IPS-18c (cell line): ENCODE measurements at regions not wholly inside any gene's neighbourhood (a gene's known extent, or its start where the extent isn't known, plus 50 kb on each side); places are given as distances from the start of the nearest gene placed in this dataset.

Source experiments
- H3K4me3 ChIP-seq: 2 replicates; pipeline ENCODE4 v1.7.0; 2013; ENCODE audit warnings: low read depth, mild to moderate bottlenecking, low read length, moderate library complexity; ENCODE audit not compliant: insufficient read depth
- H3K9me3 ChIP-seq: one replicate; pipeline ENCODE4 v1.6.1; 2013; ENCODE audit warnings: mild to moderate bottlenecking, low read length, moderate library complexity; ENCODE audit not compliant: control insufficient read depth, insufficient read depth

DNA sequence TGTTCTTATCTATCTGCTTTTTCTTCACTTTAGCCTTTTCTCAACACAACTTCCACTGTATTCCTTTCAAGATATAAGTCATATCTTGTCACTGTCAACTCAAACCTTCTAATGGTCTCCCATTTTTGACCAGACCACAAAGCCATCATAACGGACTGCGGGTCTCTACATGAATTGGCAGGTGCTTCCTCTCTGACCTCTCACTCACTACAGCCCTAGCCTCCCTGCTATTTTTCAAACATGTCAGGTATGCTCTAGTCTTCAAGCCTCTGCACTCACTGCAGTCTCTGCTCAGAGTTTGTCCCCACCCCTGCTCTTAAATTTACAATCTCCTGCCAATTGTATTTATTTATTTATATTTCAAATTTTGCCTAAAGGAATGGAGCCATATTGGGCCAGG lies 858.1 kb downstream of the TRIB2 start:
- Histone ChIP-seq H3K9me3 (no peaks in the 10 kb centered on the region), H3K4me3 (no peak overlapping the region)

GRCh38 chr2:13576406-13577036 lies 859.8 kb downstream of the TRIB2 start:
- no peaks in the 10 kb centered on the region for H3K9me3 ChIP-seq
- H3K4me3 ChIP-seq, result no peak overlapping the region

GRCh38 chr2:13578547-13578946 lies 861.8 kb downstream of the TRIB2 start:
- Histone ChIP-seq H3K9me3 (no peaks in the 10 kb centered on the region), H3K4me3 (no peak overlapping the region)

DNA sequence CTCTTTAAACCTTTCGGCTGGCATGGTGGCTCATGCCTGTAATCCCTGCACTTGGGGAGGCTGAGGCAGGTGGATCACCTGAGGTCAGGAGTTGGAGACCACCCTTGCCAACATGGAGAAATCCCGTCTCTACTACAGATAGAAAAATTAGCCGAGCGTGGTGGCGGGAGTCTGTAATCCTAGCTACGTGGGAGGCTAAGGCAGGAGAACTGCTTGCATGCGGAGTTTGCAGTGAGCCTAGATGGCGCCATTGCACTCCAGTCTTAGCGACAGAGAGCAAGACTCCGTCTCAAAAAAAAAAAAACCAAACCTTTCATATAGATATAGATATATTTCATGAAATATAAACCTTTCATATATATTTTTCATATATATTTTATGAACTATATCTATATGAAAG lies 864.7 kb downstream of the TRIB2 start:
- Histone ChIP-seq H3K9me3 (no peaks in the 10 kb centered on the region), H3K4me3 (no peak overlapping the region)

DNA sequence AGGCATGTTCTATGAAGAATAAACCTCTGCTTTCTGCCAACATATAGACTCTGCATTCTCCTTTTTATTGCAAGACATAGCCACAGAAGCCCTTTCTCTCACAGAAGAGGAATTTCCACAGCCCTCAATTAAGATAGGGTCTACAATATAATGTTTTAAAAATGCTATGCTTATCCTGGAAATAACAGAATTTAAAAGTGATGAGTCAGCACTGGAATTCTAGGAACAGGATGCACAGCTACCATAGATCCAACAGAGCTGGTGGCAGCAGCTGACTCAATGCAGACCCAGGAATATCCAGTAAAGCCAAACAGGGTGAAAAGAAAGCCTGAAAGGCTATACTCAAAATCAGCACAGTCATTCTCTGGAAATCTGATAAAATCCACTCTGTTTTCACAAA lies 866.9 kb downstream of the TRIB2 start:
- Histone ChIP-seq H3K9me3 (no peaks in the 10 kb centered on the region), H3K4me3 (no peak overlapping the region)

DNA sequence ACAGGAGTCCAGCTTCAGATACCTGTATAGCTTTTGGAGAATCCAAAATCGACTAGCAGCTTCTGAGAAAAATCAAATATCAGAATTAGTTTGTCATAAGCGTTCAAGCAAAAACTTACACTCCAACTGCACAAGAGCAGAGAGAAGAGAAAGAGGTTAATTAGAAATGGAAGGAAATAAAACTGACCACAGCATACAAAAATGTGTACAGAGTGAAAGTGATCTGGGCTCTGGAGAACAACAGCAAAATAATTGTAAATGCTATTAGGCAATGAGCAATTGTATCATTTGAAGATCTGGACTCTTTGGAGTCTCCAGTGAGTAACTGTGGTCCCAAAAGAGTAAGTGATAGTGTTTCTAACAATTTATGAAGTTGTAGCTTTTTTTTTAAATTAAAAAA lies 867.3 kb downstream of the TRIB2 start:
- Histone ChIP-seq H3K9me3 (no peaks in the 10 kb centered on the region), H3K4me3 (no peak overlapping the region)

DNA sequence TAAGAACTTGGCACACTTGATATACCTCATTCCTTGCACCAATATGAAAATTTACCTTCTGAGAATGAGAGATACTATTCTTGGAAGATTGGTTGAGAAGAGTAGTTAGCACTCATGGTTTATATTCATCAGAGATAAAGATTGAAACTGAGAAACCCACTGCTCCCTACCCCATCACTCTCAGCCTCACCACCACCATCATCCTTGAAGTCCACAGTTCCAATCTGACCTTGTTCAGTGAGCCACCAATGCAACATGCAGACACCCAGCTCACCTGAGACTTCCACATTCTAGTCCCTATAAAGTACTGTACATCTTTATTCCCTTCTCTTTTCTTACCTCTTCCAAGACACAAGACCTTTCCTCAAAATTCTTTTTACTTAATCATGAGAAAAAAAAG lies 869.0 kb downstream of the TRIB2 start:
- Histone ChIP-seq H3K9me3 (no peaks in the 10 kb centered on the region), H3K4me3 (no peak overlapping the region)

DNA sequence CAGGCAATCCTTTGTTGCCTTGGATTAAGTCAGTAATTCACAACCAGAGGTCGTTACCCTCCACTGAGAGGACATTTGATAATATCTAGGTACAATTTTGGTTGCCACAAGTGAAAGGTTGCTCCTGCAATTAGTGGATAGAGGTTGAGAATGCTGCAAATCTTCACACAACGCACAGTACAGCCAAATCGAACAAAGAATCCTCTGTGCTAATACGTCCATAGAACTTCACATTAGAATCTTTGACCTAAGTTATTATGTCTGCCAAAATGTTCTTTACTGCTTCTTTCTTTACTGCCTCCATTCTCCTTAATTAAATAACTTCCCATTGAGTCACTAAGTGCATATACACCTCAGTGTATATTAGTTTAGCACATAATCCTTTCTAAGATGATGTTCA lies 879.5 kb downstream of the TRIB2 start:
- Histone ChIP-seq H3K4me3 (no peak overlapping the region), H3K9me3 (no peaks in the 10 kb centered on the region)

- no peaks in the 10 kb centered on the region for H3K9me3 ChIP-seq
- H3K4me3 ChIP-seq, result no peak overlapping the region
Measured at GRCh38 chr2:13597176-13597575, 880.4 kb downstream of the TRIB2 start.

DNA sequence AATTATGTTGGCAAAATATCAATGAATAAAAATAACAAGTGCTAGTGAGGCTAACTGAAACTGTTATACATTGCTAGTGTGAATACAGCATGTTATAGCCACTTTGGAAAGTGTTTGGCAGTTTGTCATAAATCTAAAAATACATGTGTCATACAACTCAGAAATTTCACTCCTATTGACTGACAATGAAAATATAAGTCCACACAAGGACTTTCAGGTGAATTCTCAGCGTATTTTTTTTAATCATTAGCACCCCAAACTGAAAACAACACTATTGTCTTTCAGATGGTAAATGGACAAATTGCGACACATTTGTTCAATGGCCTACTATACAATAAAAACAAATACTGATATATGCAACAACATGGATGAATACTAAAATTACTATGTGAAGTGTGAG lies 884.8 kb downstream of the TRIB2 start:
- Histone ChIP-seq H3K9me3 (no peaks in the 10 kb centered on the region), H3K4me3 (no peak overlapping the region)

DNA sequence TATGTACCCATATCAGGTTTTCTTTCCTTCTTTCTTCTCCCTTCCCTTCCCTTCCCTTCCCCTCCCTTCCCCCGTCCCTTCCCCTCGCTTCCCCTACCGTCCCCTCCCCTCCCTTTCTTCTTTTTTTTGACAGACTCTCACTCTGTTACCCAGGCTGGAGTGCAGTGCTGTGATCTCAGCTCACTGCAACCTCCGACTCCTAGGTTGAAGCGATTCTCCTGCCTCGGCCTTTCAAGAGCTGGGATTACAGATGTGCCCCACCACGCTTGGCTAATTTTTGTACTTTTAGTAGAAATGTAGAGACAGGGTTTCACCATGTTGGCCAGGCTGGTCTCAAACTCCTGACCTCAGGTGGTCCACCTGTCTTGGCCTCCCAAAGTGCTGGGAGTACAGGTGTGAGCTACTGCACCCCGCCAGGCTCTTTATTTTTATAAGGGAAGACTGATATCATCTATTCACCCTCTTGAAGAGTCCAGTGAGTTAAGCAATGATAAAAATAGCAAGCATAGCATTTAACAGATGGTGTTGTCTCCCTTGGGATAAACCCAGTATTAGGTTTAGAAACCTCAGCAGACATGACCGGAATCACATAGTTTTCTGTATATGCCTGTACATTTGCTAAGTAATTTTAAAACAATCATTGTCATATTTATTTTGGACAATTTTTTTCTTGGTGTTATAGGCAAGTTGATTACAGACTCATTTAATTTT lies 888.4 kb downstream of the TRIB2 start:
- H3K4me3 ChIP-seq, result no peak overlapping the region

DNA sequence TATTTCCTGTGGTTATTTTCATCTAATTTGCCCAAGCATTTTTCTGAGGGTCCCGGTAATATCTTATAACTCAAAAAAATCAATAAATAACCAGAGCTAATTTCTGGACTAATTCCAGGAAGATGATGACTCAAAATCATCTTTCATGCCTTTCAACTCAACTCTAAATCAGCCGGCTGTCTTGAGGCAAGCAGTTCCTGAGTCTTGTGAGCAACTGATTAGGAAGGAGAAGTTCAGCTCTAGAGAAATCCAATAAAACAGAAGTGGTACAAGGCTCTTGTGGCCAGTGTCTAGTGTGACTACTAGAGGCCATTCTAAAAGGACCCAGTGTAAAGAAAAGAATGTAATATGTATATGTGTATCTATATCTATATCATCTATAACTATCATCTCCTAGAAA lies 890.4 kb downstream of the TRIB2 start:
- Histone ChIP-seq H3K9me3 (no peaks in the 10 kb centered on the region), H3K4me3 (no peak overlapping the region)

More for the DNA sequence above, 888.4 kb downstream of the TRIB2 start:
- no peaks in the 10 kb centered on the region for H3K9me3 ChIP-seq

GRCh38 chr2:13611939-13612338 lies 895.2 kb downstream of the TRIB2 start:
- Histone ChIP-seq H3K4me3 (no peak overlapping the region), H3K9me3 (no peaks in the 10 kb centered on the region)

GRCh38 chr2:13616059-13616458 lies 899.3 kb downstream of the TRIB2 start:
- no peaks in the 10 kb centered on the region for H3K9me3 ChIP-seq

GRCh38 chr2:13616616-13617015 lies 899.9 kb downstream of the TRIB2 start:
- no peak overlapping the region for H3K4me3 ChIP-seq
- no peaks in the 10 kb centered on the region for H3K9me3 ChIP-seq

More at GRCh38 chr2:13616059-13616458, 899.3 kb downstream of the TRIB2 start:
- no peak overlapping the region for H3K4me3 ChIP-seq

DNA sequence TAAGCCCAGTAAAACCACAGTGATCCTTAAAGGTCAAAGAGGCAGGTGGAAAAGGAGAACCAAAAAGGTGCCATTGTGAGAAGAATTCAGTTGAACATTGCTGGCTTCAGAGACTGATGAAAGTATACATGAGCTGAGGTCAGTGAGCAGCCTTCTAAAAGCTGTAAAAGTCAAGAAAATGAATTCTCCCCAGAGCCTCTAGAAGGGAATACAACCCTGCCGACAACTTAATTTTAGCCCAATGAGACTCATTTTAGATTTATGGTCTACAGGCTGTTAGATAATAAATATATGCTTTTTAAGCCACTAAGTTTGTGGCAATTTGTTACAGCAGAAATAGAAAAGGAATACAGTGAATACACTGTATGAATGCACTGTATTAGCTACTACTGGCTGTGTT lies 911.4 kb downstream of the TRIB2 start:
- no peak overlapping the region for H3K4me3 ChIP-seq

DNA sequence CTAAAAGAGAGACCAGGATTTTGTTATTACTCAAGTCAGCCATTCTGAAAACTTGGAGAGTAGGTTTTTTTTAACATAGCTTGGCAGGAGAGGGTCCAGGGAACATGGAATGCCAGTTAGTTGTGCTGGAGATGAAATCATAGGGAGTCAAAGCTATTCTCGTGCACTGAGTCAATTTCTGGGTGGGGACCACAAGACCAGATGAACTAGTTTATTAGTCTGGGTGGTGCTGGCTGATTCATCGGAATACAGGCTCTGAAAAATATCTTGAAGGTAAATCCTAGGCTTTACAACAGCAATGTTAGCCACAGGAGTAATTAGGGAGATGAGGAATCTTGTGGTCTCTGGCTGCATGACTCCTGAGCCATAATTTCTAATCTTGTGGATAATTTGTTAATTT lies 921.4 kb downstream of the TRIB2 start:
- H3K9me3 ChIP-seq, result no peaks in the 10 kb centered on the region

More for the DNA sequence above, 911.4 kb downstream of the TRIB2 start:
- no peaks in the 10 kb centered on the region for H3K9me3 ChIP-seq

DNA sequence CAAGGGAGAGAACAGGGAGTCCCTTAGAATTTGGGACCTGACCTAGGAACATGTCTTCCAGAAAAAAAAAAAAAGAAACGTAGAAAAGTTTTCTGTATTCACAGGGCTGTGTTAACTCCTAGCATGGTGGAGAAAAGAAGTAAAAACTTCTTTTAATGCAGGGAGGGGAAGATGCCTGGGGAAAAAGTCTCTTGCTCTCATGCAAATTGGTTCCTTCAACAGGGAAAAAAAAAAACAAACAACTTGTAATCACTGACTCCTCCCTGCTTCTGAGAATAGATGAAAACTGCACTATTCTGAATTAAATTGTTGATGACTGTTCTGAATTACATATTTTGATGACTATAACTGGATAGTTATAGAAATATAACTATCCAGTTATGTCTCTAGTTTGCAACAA lies 933.2 kb downstream of the TRIB2 start:
- Histone ChIP-seq H3K4me3 (no peak overlapping the region), H3K9me3 (peaks cover 4% of the 10 kb centered on the region)

More for the DNA sequence above, 921.4 kb downstream of the TRIB2 start:
- H3K4me3 ChIP-seq, result no peak overlapping the region
